T-cell (primary cell): ENCODE measurements at regions not wholly inside any gene's neighbourhood (a gene's known extent, or its start where the extent isn't known, plus 50 kb on each side); places are given as distances from the start of the nearest gene placed in this dataset.
A peak's percentile ranks its signal among the peaks of the same experiment; 100 is the strongest.

Experiments
- ATAC-seq, 4 experiments: fragments of 200-7000 bp in 3 of 4; fragments of 150-1000 bp in 1 of 4; cut with Tn5 transposase; replicated peaks in 1 of 4; 1 replicate in 3 of 4; 2 replicates in 1 of 4; pipeline ENCODE4 v1.10.0; 2021; ENCODE audit warnings: moderate library complexity in 3 of 4, mild to moderate bottlenecking in 2 of 4, moderate number of reproducible peaks in 1 of 4
- CTCF ChIA-PET, 2 donors: fragments of 300-600 bp; sonication (Branson Sonifier 250); formaldehyde crosslinking; loops; one replicate each; lab custom pipeline; 2022; ENCODE audit warnings: antibody characterized with exemption in 2 of 2; lab: Charles Lee
- POLR2A ChIA-PET, 2 donors: fragments of 300-600 bp; sonication (Branson Sonifier 250); formaldehyde crosslinking; loops; one replicate each; lab custom pipeline; 2022; ENCODE audit warnings: antibody characterized with exemption in 2 of 2; lab: Charles Lee
- DNase-seq, 35 experiments: peaks; one replicate each; pipeline versions ENCODE4 v3.0.0 to v3.0.0-alpha.2; 2013 to 2023
- H3K27ac ChIP-seq: one replicate; pipeline ENCODE4 v1.5.1; 2013; ENCODE audit warnings: low read length
- H3K27me3 ChIP-seq, 2 experiments: replicated peaks in 1 of 2; 1 replicate in 1 of 2; 2 replicates in 1 of 2; pipeline versions ENCODE4 v1.6.1 to v1.7.0; 2013; ENCODE audit warnings: low read length in 1 of 2, mixed read lengths in 1 of 2; ENCODE audit not compliant: control insufficient read depth in 2 of 2, insufficient read depth in 2 of 2; ENCODE audit errors: extremely low read depth in 1 of 2
- H3K36me3 ChIP-seq, 2 donors: 1 replicate in 1 of 2; 2 replicates in 1 of 2; pipeline versions ENCODE4 v1.6.1 to v1.7.0; 2013; ENCODE audit warnings: low read length in 1 of 2; ENCODE audit not compliant: control insufficient read depth in 2 of 2, insufficient read depth in 1 of 2; ENCODE audit errors: extremely low read depth in 1 of 2
- H3K4me1 ChIP-seq, 2 experiments: 1 replicate in 1 of 2; 2 replicates in 1 of 2; pipeline versions ENCODE4 v1.6.1 to v1.7.0; 2013; ENCODE audit warnings: low read length in 2 of 2, mixed read lengths in 1 of 2; ENCODE audit not compliant: insufficient read depth in 2 of 2, control insufficient read depth in 1 of 2; ENCODE audit errors: extremely low read depth in 1 of 2
- H3K4me3 ChIP-seq, 2 donors: 1 replicate in 1 of 2; 2 replicates in 1 of 2; pipeline versions ENCODE4 v1.5.1 to v1.7.0; 2013; ENCODE audit warnings: mild to moderate bottlenecking in 2 of 2, low read length in 1 of 2, moderate library complexity in 1 of 2; ENCODE audit not compliant: control insufficient read depth in 1 of 2; ENCODE audit errors: extremely low read depth in 1 of 2
- H3K9me3 ChIP-seq: 2 replicates; pipeline ENCODE4 v1.7.0; 2013
- H3K27ac Mint-ChIP-seq, 2 donors: one replicate each; pipeline ENCODE4 v1.8.0; 2020 to 2021; ENCODE audit warnings: mild to moderate bottlenecking in 2 of 2, mixed read lengths in 2 of 2
- H3K27me3 Mint-ChIP-seq, 2 donors: one replicate each; pipeline ENCODE4 v1.8.0; 2021 to 2022; ENCODE audit warnings: mixed read lengths in 2 of 2
- H3K36me3 Mint-ChIP-seq: one replicate; pipeline ENCODE4 v1.8.0; 2021; ENCODE audit warnings: mixed read lengths
- H3K4me1 Mint-ChIP-seq, 3 donors: one replicate each; pipeline ENCODE4 v1.8.0; 2020 to 2022; ENCODE audit warnings: mixed read lengths in 3 of 3, mild to moderate bottlenecking in 1 of 3
- H3K4me3 Mint-ChIP-seq, 3 donors: one replicate each; pipeline ENCODE4 v1.8.0; 2020 to 2022; ENCODE audit warnings: mild to moderate bottlenecking in 3 of 3, mixed read lengths in 3 of 3, moderate library complexity in 3 of 3
- H3K9me3 Mint-ChIP-seq, 3 donors: one replicate each; pipeline ENCODE4 v1.8.0; 2020 to 2022; ENCODE audit warnings: mixed read lengths in 3 of 3
- WGBS: methylation state at CpG from one replicate; pipeline ENCODE4 v1.1.5; 2013; ENCODE audit warnings: missing lambda C conversion rate; ENCODE audit not compliant: insufficient coverage; 5-methylcytosine and 5-hydroxymethylcytosine counted together

DNA sequence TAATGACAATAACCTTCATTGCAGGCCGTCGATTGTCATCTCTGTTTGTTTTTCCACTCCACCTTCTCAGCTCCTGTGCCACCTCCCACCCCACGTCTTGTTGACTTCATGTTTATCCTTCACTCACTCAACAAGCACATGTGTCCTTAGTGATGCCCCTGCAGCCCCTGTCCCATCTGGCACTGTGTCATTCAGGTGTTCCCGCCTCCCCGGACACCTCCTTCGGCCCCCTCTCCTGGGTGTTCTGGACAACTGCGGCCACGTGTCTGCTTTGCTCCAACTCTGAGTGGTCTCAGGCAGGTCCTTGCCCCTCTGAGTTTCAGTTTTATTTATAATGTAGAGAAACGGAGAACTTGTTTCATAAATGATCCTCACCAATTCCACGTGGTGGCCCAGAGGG is 91.0 kb upstream of the COL5A1 start:
- Histone ChIP-seq H3K4me1 (no peaks in the 10 kb centered on the region), H3K36me3 (no peaks in the 10 kb centered on the region), H3K27me3 (peaks cover 0 to 61% of the 10 kb centered on the region in 2 experiments), H3K9me3 (no peaks in the 10 kb centered on the region), H3K27ac (no peak overlapping the region), H3K4me3 (no peak overlapping the region)
- no peaks in the 10 kb centered on the region for H3K4me1 Mint-ChIP-seq
- no peak for DNase-seq
- H3K4me3 Mint-ChIP-seq, result no peak overlapping the region
- peaks cover 0 to 21% of the 10 kb centered on the region in 2 donors for H3K27me3 Mint-ChIP-seq
- no peak for ATAC-seq
- H3K36me3 Mint-ChIP-seq, result no peaks in the 10 kb centered on the region
- ChIA-PET POLR2A (no interaction called here), CTCF (no interaction called here)
- WGBS, result 88% methylated on average over 8 of the region's 10 CpGs
- peaks cover 0 to 4% (median 4%) of the 10 kb centered on the region in 3 donors for H3K9me3 Mint-ChIP-seq
- H3K27ac Mint-ChIP-seq, result peak overlapping the region in 1 of 2 donors; percentile 57

DNA sequence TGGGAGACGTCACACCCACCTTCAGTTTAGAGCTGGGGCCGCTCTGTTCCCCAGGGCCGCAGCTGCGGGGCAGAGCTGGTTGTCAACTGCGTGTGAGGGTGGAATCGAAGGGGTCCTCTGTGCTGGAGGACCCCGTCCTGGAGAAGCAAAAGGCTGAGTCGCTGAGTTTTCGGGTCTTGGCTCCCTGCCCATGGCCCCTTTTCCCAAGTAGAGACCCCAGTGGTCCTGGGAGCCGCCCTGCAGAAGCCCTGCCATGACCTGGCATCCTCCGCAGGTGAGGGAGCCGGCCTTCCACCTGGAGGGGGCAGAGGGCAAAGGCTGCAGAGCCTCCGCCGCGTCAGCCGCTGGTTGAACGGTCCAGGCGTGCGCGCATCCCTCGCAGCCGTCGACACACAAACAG is 90.4 kb upstream of the COL5A1 start:
- Mint-ChIP-seq H3K27ac (no peak overlapping the region), H3K4me1 (no peaks in the 10 kb centered on the region), H3K4me3 (no peak overlapping the region), H3K9me3 (peaks cover 0 to 4% (median 4%) of the 10 kb centered on the region in 3 donors), H3K36me3 (no peaks in the 10 kb centered on the region), H3K27me3 (peaks cover 0 to 21% of the 10 kb centered on the region in 2 donors)
- WGBS, result 91% methylated on average over 23 of the region's 23 CpGs
- Histone ChIP-seq H3K27me3 (peaks cover 0 to 60% of the 10 kb centered on the region in 2 experiments), H3K36me3 (no peaks in the 10 kb centered on the region), H3K4me3 (no peak overlapping the region), H3K9me3 (no peaks in the 10 kb centered on the region), H3K27ac (no peak overlapping the region), H3K4me1 (no peaks in the 10 kb centered on the region)
- no peak for ATAC-seq
- POLR2A ChIA-PET, result no interaction called here
- CTCF ChIA-PET, result no interaction called here
- no peak for DNase-seq

GRCh38 chr9:134551644-134552348 is 89.8 kb upstream of the COL5A1 start:
- Mint-ChIP-seq H3K4me3 (no peak overlapping the region), H3K9me3 (peaks cover 0 to 4% (median 4%) of the 10 kb centered on the region in 3 donors), H3K27ac (no peak overlapping the region), H3K27me3 (peaks cover 0 to 24% of the 10 kb centered on the region in 2 donors), H3K4me1 (no peaks in the 10 kb centered on the region), H3K36me3 (no peaks in the 10 kb centered on the region)
- Histone ChIP-seq H3K9me3 (no peaks in the 10 kb centered on the region), H3K36me3 (no peaks in the 10 kb centered on the region), H3K4me1 (no peaks in the 10 kb centered on the region), H3K27me3 (peaks cover 0 to 65% of the 10 kb centered on the region in 2 experiments), H3K4me3 (no peak overlapping the region), H3K27ac (no peak overlapping the region)
- POLR2A ChIA-PET, result no interaction called here
- 6% methylated on average over 17 of the region's 24 CpGs for WGBS
- DNase-seq (no peak), ATAC-seq (no peak)
- CTCF ChIA-PET, result no interaction called here

DNA sequence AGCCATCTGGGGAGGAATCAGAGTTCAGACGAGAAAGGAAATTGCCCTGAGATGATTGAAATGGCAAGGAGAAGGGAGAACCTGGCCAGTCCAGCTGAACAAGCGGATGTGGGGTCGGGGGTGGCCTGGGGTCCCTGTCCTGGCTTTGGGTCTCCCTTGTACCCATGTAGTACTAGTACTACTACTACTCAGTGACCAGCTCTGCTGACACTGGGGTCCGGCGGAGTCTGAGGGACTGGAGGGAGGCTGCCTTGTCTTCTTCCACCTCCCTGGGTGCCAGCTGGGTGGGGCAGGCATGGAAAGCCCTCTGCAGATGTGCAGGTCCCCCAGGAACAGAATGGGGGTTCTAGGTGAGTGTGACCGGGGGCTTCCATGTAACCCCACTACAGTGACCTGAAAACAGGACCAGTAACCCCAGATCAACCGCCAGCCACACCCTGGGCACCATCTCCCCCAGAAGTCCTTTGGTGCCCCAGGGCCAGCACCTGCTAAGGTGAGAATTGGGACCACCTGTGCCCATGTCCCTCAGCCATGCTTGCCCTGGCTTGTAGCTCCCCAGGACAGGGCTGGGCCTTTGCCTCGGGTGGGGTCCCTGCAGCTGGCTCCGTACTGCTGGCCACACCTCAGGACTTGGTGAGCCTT is 89.1 kb upstream of the COL5A1 start:
- Mint-ChIP-seq H3K4me1 (no peaks in the 10 kb centered on the region), H3K27ac (no peak overlapping the region), H3K36me3 (no peaks in the 10 kb centered on the region), H3K9me3 (peaks cover 0 to 4% (median 4%) of the 10 kb centered on the region in 3 donors), H3K4me3 (no peak overlapping the region), H3K27me3 (peaks cover 5 to 29% of the 10 kb centered on the region in 2 donors)
- CTCF ChIA-PET, result no interaction called here
- DNase-seq (no peak), ATAC-seq (no peak)
- POLR2A ChIA-PET, result no interaction called here
- 52% methylated on average over 4 of the region's 9 CpGs for WGBS
- peaks cover 0 to 67% of the 10 kb centered on the region in 2 experiments for H3K27me3 ChIP-seq
- no peak overlapping the region for H3K27ac ChIP-seq
- H3K9me3 ChIP-seq, result no peaks in the 10 kb centered on the region
- no peaks in the 10 kb centered on the region for H3K4me1 ChIP-seq
- H3K4me3 ChIP-seq, result no peak overlapping the region
- H3K36me3 ChIP-seq, result no peaks in the 10 kb centered on the region

- Histone ChIP-seq H3K4me3 (no peak overlapping the region), H3K27me3 (peaks cover 0 to 69% of the 10 kb centered on the region in 2 experiments), H3K36me3 (no peaks in the 10 kb centered on the region), H3K9me3 (no peaks in the 10 kb centered on the region), H3K4me1 (no peaks in the 10 kb centered on the region), H3K27ac (no peak overlapping the region)
- Mint-ChIP-seq H3K36me3 (no peaks in the 10 kb centered on the region), H3K27ac (no peak overlapping the region), H3K4me3 (no peak overlapping the region), H3K27me3 (peaks cover 7 to 30% of the 10 kb centered on the region in 2 donors), H3K9me3 (peaks cover 0 to 4% (median 4%) of the 10 kb centered on the region in 3 donors), H3K4me1 (no peaks in the 10 kb centered on the region)
- DNase-seq, result no peak
- ChIA-PET CTCF (no interaction called here), POLR2A (no interaction called here)
- ATAC-seq, result no peak
- 87% methylated on average over 14 of the region's 26 CpGs for WGBS
These were observed 88.3 kb upstream of the COL5A1 start for GRCh38 chr9:134553061-134553891.

- no peak overlapping the region for H3K27ac ChIP-seq
- no peaks in the 10 kb centered on the region for H3K4me1 ChIP-seq
- H3K27ac Mint-ChIP-seq, result no peak overlapping the region
- H3K9me3 Mint-ChIP-seq, result peaks cover 0 to 4% (median 4%) of the 10 kb centered on the region in 3 donors
- no peak overlapping the region for H3K4me3 Mint-ChIP-seq
- peaks cover 12 to 32% of the 10 kb centered on the region in 2 donors for H3K27me3 Mint-ChIP-seq
- H3K36me3 Mint-ChIP-seq, result no peaks in the 10 kb centered on the region
- DNase-seq (no peak), ATAC-seq (no peak)
- no peaks in the 10 kb centered on the region for H3K9me3 ChIP-seq
- H3K4me3 ChIP-seq, result no peak overlapping the region
- ChIA-PET CTCF (no interaction called here), POLR2A (no interaction called here)
- H3K4me1 Mint-ChIP-seq, result no peaks in the 10 kb centered on the region
- 77% methylated on average over 7 of the region's 10 CpGs for WGBS
- no peaks in the 10 kb centered on the region for H3K36me3 ChIP-seq
- H3K27me3 ChIP-seq, result peaks cover 0 to 69% of the 10 kb centered on the region in 2 experiments
These were observed 87.6 kb upstream of the COL5A1 start for GRCh38 chr9:134553996-134554372.
